ENCODE measurements at regions not wholly inside any gene's neighbourhood (a gene's known extent, or its start where the extent isn't known, plus 50 kb on each side); places are given as distances from the start of the nearest gene placed in this dataset.
A peak's percentile ranks its signal among the peaks of the same experiment; 100 is the strongest.

GRCh38 chr13:75038393-75039113 lies 443.4 kb downstream of the TBC1D4 start:
- DNase-seq = no peak

GRCh38 chr13:75025956-75026355 lies 456.0 kb downstream of the TBC1D4 start:
- DNase-seq = no peak

GRCh38 chr13:75024602-75025001 lies 457.4 kb downstream of the TBC1D4 start:
- DNase-seq = no peak

- DNase-seq = no peak
Observed at GRCh38 chr13:75023609-75024008, 458.4 kb downstream of the TBC1D4 start.

GRCh38 chr13:75021151-75021550 lies 460.8 kb downstream of the TBC1D4 start:
- DNase-seq = no peak

GRCh38 chr13:75016225-75016624 lies 465.7 kb downstream of the TBC1D4 start:
- no peak for DNase-seq

GRCh38 chr13:75013818-75014217 lies 468.2 kb downstream of the TBC1D4 start:
- DNase-seq = no peak

GRCh38 chr13:75010941-75011340 lies 471.0 kb downstream of the TBC1D4 start:
- DNase-seq = no peak

- no peak for DNase-seq
Observed at GRCh38 chr13:75008926-75009325, 473.0 kb downstream of the TBC1D4 start.

GRCh38 chr13:74990992-74991391 lies 491.0 kb downstream of the TBC1D4 start:
- DNase-seq = no peak

- peak; percentile 81 for DNase-seq
Observed at GRCh38 chr13:74987124-74987690, 494.8 kb downstream of the TBC1D4 start.

- no peak for DNase-seq
Observed at GRCh38 chr13:74986609-74987008, 495.4 kb downstream of the TBC1D4 start.

- no peak for DNase-seq
Observed at GRCh38 chr13:74979703-74980102, 502.3 kb downstream of the TBC1D4 start.

- DNase-seq = no peak
Observed at GRCh38 chr13:74978591-74978990, 503.4 kb downstream of the TBC1D4 start.

GRCh38 chr13:74977498-74977897 lies 504.5 kb downstream of the TBC1D4 start:
- DNase-seq = no peak

GRCh38 chr13:74975111-74975510 lies 506.9 kb downstream of the TBC1D4 start:
- DNase-seq = no peak

GRCh38 chr13:74973935-74974879 lies 507.8 kb downstream of the TBC1D4 start:
- no peak for DNase-seq

- no peak for DNase-seq
Observed at GRCh38 chr13:74969419-74969818, 512.5 kb downstream of the TBC1D4 start.

- no peak for DNase-seq
Observed at GRCh38 chr13:74966814-74967424, 515.0 kb downstream of the TBC1D4 start.

GRCh38 chr13:74966275-74966674 lies 515.7 kb downstream of the TBC1D4 start:
- no peak for DNase-seq

- no peak for DNase-seq
Observed at GRCh38 chr13:74945637-74946036, 536.3 kb downstream of the TBC1D4 start.

GRCh38 chr13:74931698-74932433 lies 550.1 kb downstream of the TBC1D4 start:
- no peak for DNase-seq
